Activated naive CD4-positive, alpha-beta T cell treated with anti-CD3 and anti-CD28 coated beads, Interleukin-2, amount 10 ng/mL, durations not matched to agents 7 days and 5 days (primary cell): ENCODE measurements at regions not wholly inside any gene's neighbourhood (a gene's known extent, or its start where the extent isn't known, plus 50 kb on each side); places are given as distances from the start of the nearest gene placed in this dataset.

ENCODE experiments used
- CTCF ChIA-PET: fragments of 350-600 bp; sonication (Branson Sonifier 250); formaldehyde crosslinking; loops from one replicate; lab custom pipeline; 2021; ENCODE audit warnings: antibody characterized with exemption; lab: Charles Lee
- DNase-seq: peaks from one replicate; pipeline ENCODE4 v3.0.0-alpha.2; 2020
- H3K27ac Mint-ChIP-seq: one replicate; pipeline ENCODE4 v1.8.0; 2021; ENCODE audit warnings: mild to moderate bottlenecking, moderate library complexity, mixed read lengths
- H3K27me3 Mint-ChIP-seq: one replicate; pipeline ENCODE4 v1.8.0; 2021; ENCODE audit warnings: mild to moderate bottlenecking, mixed read lengths
- H3K36me3 Mint-ChIP-seq: one replicate; pipeline ENCODE4 v1.8.0; 2021; ENCODE audit warnings: mixed read lengths
- H3K4me1 Mint-ChIP-seq: one replicate; pipeline ENCODE4 v1.8.0; 2021; ENCODE audit warnings: mixed read lengths
- H3K4me3 Mint-ChIP-seq: one replicate; pipeline ENCODE4 v1.8.0; 2021; ENCODE audit warnings: mild to moderate bottlenecking, moderate library complexity, mixed read lengths
- H3K9me3 Mint-ChIP-seq: one replicate; pipeline ENCODE4 v1.8.0; 2021; ENCODE audit warnings: mixed read lengths

DNA sequence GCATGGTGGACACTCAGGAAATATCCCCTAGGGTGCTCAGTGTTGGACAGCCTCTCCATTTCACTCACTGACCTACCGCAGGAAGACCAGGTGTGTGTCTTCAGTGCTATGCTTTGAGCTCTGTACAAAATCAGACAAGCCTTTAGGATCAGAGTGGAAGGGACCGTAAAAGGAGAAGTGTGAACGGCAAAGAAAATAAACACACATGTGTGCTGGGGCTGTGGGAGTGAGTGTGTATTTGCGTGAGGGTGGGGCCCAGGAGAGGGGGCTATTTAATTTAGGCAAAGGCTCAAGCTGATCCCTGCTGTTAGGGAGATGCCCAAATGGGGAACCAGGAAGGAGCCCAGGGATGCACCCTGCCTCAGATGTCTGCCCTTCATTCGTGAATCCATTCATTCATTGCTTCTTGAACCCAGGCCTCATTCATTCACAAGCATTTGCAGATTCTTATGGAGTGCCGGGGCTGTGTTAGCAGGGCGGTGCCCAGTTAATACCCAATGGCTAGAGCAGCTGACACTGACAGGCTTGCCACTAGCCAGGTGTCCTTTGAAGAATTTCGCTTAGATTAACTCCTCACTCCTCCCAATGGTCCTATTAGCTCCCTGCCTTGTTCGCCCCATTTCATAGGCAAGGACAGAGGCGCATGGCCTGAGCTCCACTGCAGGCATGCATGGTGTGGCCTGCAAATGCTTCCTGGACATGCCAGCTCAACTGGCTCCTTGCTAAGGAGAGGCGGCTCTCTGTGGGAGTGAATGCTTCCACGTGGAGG, 296.7 kb upstream of the FOXF1 start:
- Mint-ChIP-seq H3K4me1 (peaks cover 3% of the 10 kb centered on the region), H3K27me3 (no peaks in the 10 kb centered on the region), H3K9me3 (peaks cover 18% of the 10 kb centered on the region), H3K4me3 (no peak overlapping the region), H3K36me3 (peaks cover 3% of the 10 kb centered on the region), H3K27ac (peak overlapping the region; percentile 45)
- CTCF ChIA-PET: no interaction called here
- DNase-seq: no peak

DNA sequence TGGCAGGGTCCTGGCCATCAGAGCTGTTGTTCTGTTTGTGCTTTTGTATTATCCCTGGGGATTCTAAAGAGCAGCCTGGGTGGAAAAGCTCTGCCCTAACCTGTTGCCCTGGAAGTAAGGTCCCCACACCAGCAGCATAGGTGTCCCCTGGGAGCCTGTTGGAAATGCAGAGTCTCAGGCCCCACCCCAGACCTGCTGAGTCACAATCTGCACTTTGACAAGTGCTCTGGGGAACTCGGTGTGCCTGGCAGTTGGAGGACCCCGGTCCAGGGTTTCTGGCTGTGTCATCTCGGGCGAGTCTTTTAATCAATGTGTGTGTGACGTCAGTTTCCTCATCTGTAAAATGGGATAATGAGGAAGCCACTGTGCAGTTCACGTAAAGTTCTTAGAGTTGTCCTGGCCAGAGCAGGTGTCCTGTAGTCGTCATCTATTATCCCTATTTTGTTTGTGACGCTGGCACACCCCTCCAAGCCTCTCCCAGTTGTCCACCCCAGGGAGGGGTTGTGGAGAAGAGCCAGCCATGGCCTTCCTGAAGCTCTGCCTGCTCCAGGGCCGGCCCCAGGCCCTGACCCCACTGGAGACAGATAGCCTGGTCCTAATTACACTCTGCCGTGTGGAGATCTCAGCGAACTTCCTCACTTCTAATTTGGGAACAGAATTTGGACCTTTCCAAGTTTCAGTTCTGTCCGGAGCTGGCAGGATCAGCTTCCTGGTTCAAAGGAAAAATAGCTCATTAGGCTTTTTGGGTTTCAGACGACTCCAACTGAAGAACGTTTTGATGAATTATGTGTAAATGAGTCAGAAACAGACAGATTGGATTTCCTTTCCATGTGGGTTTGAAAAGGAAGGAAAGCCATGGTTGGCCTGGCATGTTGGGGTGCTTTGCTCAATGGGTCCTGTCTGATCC, 295.7 kb upstream of the FOXF1 start:
- CTCF ChIA-PET: no interaction called here
- Mint-ChIP-seq H3K27ac (no peak overlapping the region), H3K27me3 (no peaks in the 10 kb centered on the region), H3K36me3 (peaks cover 3% of the 10 kb centered on the region), H3K4me1 (peaks cover 3% of the 10 kb centered on the region), H3K4me3 (no peak overlapping the region), H3K9me3 (peaks cover 18% of the 10 kb centered on the region)
- DNase-seq: no peak

DNA sequence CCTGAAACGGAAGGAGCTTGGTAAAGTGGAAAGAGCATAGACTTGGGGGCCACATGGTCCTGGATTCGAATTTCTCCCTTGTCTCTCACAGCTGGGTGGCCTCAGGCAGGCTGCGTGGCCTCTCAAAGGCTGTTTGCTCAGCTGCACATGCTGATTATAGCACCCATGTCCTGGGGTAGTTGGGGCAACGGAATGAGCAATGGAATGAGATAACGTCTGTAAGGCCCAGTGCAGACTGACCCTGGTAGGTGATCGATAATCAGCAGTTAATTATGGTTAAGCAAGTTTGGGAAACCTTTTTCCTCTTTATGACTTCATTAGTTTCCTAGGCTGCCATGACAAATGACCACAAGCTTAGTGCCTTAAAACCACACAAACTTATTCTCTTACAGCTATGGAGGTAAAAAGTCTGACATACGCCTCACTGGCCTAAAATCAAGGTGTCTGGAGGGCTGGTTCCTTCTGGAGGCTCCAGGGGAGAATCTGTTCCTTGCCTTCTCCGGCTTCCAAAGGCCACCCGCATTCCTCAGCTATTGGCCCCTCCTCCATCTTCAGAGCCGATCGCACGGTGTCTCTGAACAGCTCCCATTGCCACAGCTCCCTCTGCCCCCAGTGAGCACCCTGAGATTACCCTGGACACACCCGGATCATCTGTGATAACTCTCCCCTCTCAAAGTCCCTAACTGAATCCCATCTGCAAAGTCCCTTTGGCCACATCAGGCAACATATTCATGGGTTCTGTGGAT, 294.9 kb upstream of the FOXF1 start:
- Mint-ChIP-seq H3K36me3 (peaks cover 3% of the 10 kb centered on the region), H3K9me3 (peaks cover 15% of the 10 kb centered on the region), H3K4me1 (peaks cover 3% of the 10 kb centered on the region), H3K27me3 (no peaks in the 10 kb centered on the region), H3K27ac (no peak overlapping the region), H3K4me3 (no peak overlapping the region)
- no peak for DNase-seq
- CTCF ChIA-PET: no interaction called here

DNA sequence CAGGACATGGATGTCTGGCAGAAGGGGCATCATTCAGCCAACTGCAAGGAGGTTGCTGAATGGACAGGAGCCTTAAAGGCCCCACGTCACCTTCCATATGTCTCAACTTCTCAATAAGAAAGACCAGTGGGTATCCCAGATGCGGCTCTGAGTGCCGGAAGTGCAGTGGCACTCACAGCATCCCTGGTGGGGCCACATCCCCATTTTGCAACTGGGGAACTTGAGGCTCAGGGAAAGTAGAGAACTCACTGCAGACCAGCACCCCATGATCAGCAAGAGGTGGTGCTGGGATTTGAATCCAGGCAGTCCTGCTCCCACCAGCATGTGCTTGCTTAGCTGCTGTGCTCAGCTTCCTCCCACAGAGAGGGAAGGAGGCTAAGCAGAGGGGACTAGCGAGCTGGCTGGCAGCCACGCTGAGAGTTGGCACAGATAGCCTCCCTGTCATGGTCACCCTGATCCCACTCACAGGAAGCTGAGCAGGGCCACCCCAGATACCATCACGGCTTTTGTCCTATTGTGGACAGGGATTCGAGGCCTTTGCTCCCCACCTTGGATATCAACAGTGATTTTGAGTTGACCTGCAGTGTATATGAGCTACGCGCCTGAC, 294.2 kb upstream of the FOXF1 start:
- no peak overlapping the region for H3K4me3 Mint-ChIP-seq
- peaks cover 12% of the 10 kb centered on the region for H3K9me3 Mint-ChIP-seq
- CTCF ChIA-PET: no interaction called here
- peaks cover 3% of the 10 kb centered on the region for H3K4me1 Mint-ChIP-seq
- H3K27ac Mint-ChIP-seq: no peak overlapping the region
- peaks cover under 1% of the 10 kb centered on the region for H3K36me3 Mint-ChIP-seq
- no peaks in the 10 kb centered on the region for H3K27me3 Mint-ChIP-seq
- no peak for DNase-seq

DNA sequence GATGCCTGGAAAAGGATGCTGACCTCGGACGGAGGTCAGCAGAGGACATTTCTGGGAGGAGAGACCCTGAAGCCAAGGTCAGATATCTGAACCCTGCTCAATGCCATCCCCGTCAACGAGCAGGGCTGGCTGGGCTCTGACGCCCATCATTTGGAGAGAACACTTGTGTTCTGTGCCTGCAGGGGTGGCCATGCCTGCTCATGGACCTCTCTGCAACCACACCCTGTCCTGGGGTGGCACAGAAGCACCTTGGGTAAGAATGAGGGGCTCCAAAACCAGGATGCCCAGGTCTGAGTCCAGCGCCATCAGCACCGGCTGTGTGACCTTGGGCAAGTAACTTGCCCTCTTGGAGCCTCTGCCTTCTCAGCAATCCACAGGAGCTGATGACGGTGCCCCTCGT, 293.7 kb upstream of the FOXF1 start:
- Mint-ChIP-seq H3K4me3 (no peak overlapping the region), H3K27ac (no peak overlapping the region), H3K27me3 (no peaks in the 10 kb centered on the region), H3K36me3 (no peaks in the 10 kb centered on the region), H3K9me3 (peaks cover 12% of the 10 kb centered on the region), H3K4me1 (peaks cover 3% of the 10 kb centered on the region)
- CTCF ChIA-PET: no interaction called here
- DNase-seq: no peak

DNA sequence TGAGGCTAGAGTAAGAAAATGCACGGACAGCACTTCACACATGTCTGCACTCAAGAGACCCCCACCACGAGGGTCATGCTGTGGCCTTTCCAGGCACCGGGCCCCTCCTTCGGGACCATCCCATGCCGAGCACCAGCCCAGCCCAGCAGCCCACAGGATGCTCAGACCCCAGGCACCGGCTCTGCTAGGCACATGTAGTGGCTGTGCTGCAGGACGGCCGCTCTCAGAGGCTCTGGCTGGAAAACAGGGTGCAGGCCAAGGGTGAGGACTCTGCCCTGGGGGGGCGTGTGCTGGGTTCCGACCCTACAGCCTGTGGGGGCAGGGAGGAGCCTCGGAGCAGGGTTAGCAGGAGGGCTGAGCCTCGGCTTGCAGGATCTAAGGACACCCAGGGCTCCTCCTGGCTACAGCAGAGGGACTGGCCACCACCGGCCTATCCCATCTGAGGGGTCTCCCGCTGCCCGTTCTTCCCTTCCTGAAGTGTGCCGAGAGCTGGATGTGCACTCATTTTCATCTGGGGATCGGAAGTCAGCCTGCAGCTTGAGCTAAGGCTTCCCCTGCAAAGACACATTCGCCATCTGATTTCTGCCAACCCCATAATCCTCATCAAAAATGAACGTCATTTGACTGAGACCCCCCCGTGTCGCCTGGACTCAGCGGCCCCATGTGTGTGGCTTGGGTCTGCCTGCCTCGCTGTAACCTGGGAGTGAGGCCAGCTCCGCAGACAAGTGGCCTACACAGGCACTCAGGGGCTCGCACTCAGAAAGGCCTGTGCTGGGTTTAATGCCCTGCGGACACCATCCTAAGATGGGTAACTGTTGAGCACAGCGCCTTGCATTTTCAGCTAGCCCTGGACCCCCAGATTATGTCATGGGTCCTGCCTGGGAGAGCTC, 293.1 kb upstream of the FOXF1 start:
- DNase-seq: no peak
- CTCF ChIA-PET: no interaction called here
- Mint-ChIP-seq H3K4me1 (peaks cover 3% of the 10 kb centered on the region), H3K27ac (no peak overlapping the region), H3K9me3 (peaks cover 8% of the 10 kb centered on the region), H3K4me3 (no peak overlapping the region), H3K27me3 (no peaks in the 10 kb centered on the region), H3K36me3 (no peaks in the 10 kb centered on the region)

DNA sequence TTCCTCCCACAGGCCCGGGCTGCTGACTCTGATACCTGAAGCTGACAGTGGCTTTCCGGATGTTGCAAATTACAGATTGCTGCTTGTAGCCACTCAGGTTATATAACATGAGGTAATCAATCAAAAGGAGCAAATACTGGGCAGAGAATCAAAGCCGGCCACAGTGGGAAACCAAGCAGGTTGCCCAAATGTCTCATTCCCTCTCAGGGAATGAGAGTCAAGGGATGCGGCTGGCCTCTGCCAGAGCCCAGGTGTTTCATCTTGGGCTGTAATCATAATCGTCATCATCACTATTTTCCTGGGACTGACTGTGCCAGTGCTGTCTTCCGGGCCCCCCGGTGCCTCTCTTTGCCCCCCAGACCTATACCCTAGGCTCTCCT, 292.4 kb upstream of the FOXF1 start:
- Mint-ChIP-seq H3K36me3 (no peaks in the 10 kb centered on the region), H3K9me3 (peaks cover 2% of the 10 kb centered on the region), H3K27ac (no peak overlapping the region), H3K4me3 (no peak overlapping the region), H3K4me1 (no peaks in the 10 kb centered on the region), H3K27me3 (no peaks in the 10 kb centered on the region)
- CTCF ChIA-PET: no interaction called here
- DNase-seq: no peak

DNA sequence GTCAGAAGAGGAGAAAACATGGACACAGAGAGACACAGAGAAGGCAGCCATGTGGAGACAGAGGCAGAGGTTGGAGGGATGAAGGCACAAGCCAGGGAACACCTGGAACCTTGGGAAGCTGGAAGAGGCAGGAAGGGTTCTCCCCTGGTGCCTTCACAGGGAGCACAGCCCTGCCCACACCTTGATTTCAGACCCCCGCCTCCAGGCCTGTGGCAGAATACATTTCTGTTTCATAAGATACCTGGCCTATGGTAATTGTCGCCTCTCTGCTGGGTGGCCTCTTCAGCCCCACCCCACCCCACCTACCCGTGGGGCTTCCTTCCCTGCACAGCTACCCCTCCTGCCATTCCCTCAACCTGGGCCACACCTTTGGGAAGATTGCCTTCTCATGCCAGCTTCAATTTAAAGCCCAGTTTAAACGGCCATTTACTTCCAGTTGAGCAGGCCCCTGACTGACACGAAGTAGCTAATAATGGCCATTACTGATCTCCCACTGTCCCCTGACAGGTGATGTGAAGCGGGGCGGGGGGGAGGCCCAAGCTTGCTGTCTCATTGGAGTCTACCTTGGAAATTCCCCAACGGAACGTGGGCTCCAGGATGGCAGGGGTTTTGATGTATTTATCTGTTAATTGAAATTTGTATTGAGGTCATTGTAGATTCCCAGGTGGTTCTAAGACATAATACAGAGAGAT, 291.7 kb upstream of the FOXF1 start:
- no peak for DNase-seq
- H3K27ac Mint-ChIP-seq: no peak overlapping the region
- H3K27me3 Mint-ChIP-seq: peaks cover 4% of the 10 kb centered on the region
- H3K36me3 Mint-ChIP-seq: no peaks in the 10 kb centered on the region
- CTCF ChIA-PET: no interaction called here
- H3K4me1 Mint-ChIP-seq: no peaks in the 10 kb centered on the region
- H3K9me3 Mint-ChIP-seq: no peaks in the 10 kb centered on the region
- H3K4me3 Mint-ChIP-seq: no peak overlapping the region

DNA sequence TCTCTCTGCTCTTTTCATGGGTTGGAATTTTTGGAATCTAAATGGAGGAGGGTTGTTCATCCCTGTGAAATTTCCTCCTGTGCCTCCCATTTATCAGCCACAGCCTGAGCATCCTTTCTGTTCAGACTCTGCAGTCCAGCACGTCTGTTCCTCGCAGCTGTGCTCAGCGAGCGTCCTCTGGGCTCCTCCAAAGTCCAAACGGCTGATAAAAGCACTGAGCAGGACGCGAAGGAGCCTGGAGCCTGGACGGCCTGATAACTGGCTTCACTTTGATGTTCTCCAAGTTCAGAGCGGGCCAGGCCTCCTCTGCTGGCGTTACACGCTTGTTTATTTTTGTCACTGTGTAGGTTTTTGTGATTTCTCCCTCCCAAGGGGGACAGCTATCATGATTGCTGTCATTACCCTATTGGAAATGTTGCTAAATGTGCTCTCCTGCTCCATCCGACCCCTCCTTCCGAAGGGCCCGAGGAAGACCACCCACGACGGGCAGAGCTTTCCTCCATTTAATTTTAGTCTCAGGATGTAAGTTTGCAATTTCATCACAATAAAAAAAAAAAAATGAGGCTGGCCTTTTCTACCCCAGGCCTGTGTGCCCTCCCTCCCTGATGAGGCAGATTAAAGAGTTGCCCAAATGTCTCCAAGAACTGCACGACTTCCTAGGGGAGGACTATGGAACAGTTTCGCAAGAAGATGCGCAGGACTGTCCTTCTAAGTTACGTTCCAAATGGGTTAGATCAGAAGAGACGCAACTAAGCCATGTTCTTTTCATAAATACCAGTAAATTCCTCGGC, 290.5 kb upstream of the FOXF1 start:
- CTCF ChIA-PET: no interaction called here

DNA sequence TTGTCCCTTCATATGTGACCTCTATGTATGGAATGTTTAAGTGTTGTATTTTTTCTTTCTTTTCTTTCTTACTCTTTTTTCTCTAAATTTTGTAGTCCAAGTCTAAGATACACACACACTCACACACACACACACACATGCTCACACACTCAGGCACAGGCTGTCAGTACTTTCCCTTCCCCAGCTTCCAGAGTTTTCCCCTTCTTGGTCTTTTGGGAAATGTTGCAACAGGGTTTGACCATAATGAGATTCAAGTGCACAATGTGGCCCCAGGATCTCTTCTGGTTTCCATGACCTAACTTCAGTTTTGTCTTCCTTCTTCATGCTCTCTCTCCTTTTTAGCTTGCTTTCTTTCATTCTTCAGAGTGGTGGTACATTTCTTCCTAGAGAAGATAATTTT, 289.8 kb upstream of the FOXF1 start:
- Mint-ChIP-seq H3K36me3 (no peaks in the 10 kb centered on the region), H3K4me1 (no peaks in the 10 kb centered on the region), H3K4me3 (no peak overlapping the region), H3K27me3 (peaks cover 4% of the 10 kb centered on the region), H3K9me3 (no peaks in the 10 kb centered on the region), H3K27ac (no peak overlapping the region)
- CTCF ChIA-PET: no interaction called here
- DNase-seq: no peak

More for the DNA sequence above, 290.5 kb upstream of the FOXF1 start:
- DNase-seq: no peak
- no peak overlapping the region for H3K27ac Mint-ChIP-seq
- no peaks in the 10 kb centered on the region for H3K4me1 Mint-ChIP-seq
- H3K9me3 Mint-ChIP-seq: no peaks in the 10 kb centered on the region
- H3K27me3 Mint-ChIP-seq: peaks cover 4% of the 10 kb centered on the region
- H3K36me3 Mint-ChIP-seq: no peaks in the 10 kb centered on the region
- H3K4me3 Mint-ChIP-seq: no peak overlapping the region

DNA sequence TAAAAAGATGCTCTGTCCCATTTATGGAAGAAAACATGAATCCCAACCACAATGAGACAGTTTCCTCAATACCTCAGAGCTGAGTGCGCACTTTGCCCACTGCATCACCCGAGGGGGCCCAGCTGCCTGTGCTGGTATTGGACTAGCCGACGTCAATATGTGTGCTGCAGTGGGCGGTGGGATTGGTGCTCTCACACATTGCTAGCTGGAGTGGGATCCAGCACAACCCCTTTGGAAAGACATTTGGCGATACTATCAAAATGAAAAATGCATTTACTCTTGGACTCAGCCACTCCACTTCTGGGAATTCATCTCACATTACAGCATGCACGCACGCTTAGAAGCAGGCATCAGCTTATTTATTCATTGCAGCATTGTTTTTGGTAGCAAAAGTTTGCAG, 289.2 kb upstream of the FOXF1 start:
- H3K4me1 Mint-ChIP-seq: no peaks in the 10 kb centered on the region
- CTCF ChIA-PET: no interaction called here
- H3K9me3 Mint-ChIP-seq: no peaks in the 10 kb centered on the region
- no peak for DNase-seq
- H3K27ac Mint-ChIP-seq: no peak overlapping the region
- H3K4me3 Mint-ChIP-seq: no peak overlapping the region
- H3K27me3 Mint-ChIP-seq: peaks cover 4% of the 10 kb centered on the region
- no peaks in the 10 kb centered on the region for H3K36me3 Mint-ChIP-seq

DNA sequence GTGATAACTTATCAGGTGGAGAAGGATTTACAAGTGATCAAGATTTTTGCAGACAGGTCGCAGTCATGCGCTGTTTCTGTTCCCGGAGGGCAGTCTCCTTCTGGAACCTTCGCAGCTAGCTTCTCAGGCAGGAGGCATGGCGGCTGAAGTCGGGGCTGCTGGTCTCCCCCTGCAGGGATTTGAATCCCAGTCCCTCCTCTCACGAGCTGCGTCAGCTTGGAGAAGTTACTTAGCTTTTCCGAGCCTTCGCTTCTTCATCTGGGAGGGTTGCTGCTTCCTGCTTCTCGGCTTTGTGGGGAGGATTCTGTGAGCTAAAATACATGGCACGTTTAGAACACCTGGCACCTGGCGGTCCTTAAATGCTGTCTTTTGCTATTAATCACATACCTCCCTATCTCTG, 287.8 kb upstream of the FOXF1 start:
- no peak for DNase-seq
- Mint-ChIP-seq H3K27me3 (peaks cover 7% of the 10 kb centered on the region), H3K36me3 (no peaks in the 10 kb centered on the region), H3K9me3 (no peaks in the 10 kb centered on the region), H3K27ac (no peak overlapping the region), H3K4me3 (no peak overlapping the region), H3K4me1 (no peaks in the 10 kb centered on the region)
- CTCF ChIA-PET: no interaction called here
